GM18526 (cell line): ENCODE measurements at regions not wholly inside any gene's neighbourhood (a gene's known extent, or its start where the extent isn't known, plus 50 kb on each side); places are given as distances from the start of the nearest gene placed in this dataset.

Experiments
- POLR2A ChIP-seq: IDR thresholded peaks from 3 replicates; pipeline ENCODE4 v1.6.1; 2011; ENCODE audit not compliant: insufficient read length; ENCODE audit errors: extremely low read depth

- TF ChIP-seq POLR2A, result no peak
These were observed 325.5 kb downstream of the TMEM121 start for GRCh38 chr14:105851716-105852377.

GRCh38 chr14:105852378-105853088, 326.1 kb downstream of the TMEM121 start:
- TF ChIP-seq POLR2A, result no peak

GRCh38 chr14:105853089-105853906, 326.9 kb downstream of the TMEM121 start:
- TF ChIP-seq POLR2A, result no peak

GRCh38 chr14:105853907-105854599, 327.7 kb downstream of the TMEM121 start:
- no peak for TF ChIP-seq POLR2A

GRCh38 chr14:105854600-105855245, 328.3 kb downstream of the TMEM121 start:
- no peak for TF ChIP-seq POLR2A

GRCh38 chr14:105855246-105855892, 329.0 kb downstream of the TMEM121 start:
- no peak for TF ChIP-seq POLR2A

- TF ChIP-seq POLR2A, result no peak
These were observed 329.7 kb downstream of the TMEM121 start for GRCh38 chr14:105855893-105856675.

GRCh38 chr14:105856676-105857219, 330.4 kb downstream of the TMEM121 start:
- TF ChIP-seq POLR2A, result no peak

GRCh38 chr14:105857220-105857825, 330.9 kb downstream of the TMEM121 start:
- TF ChIP-seq POLR2A, result no peak

- no peak for TF ChIP-seq POLR2A
These were observed 331.7 kb downstream of the TMEM121 start for GRCh38 chr14:105857826-105858675.

GRCh38 chr14:105858676-105859025, 332.3 kb downstream of the TMEM121 start:
- no peak for TF ChIP-seq POLR2A
